Stomach (tissue), 4 donors: ENCODE measurements at regions not wholly inside any gene's neighbourhood (a gene's known extent, or its start where the extent isn't known, plus 50 kb on each side); places are given as distances from the start of the nearest gene placed in this dataset.

Experiments used
- CTCF ChIP-seq, 7 experiments: fragments of 450-650 bp in 4 of 7; fragments of 200-600 bp in 3 of 7; sonication (generic) in 3 of 7; IDR thresholded peaks; one replicate each; pipeline ENCODE4 v1.5.1; 2016 to 2019; ENCODE audit warnings: antibody characterized with exemption in 7 of 7, control low read depth in 2 of 7, mild to moderate bottlenecking in 1 of 7
- POLR2A ChIP-seq, 4 donors: fragments of 450-650 bp; IDR thresholded peaks; one replicate each; pipeline ENCODE4 v1.6.1; 2016; ENCODE audit warnings: antibody characterized with exemption in 4 of 4, control low read depth in 2 of 4, mild to moderate bottlenecking in 1 of 4, moderate library complexity in 1 of 4
- POLR2AphosphoS5 ChIP-seq, 3 donors: sonication (generic); formaldehyde crosslinking; IDR thresholded peaks; one replicate each; pipeline ENCODE4 v1.6.1; 2016; ENCODE audit warnings: antibody characterized with exemption in 3 of 3

- TF ChIP-seq CTCF (IDR thresholded peaks at IDR 0.05) (no peak), POLR2A (IDR thresholded peaks at IDR 0.05) (no peak), POLR2AphosphoS5 (IDR thresholded peaks at IDR 0.05) (no peak)
These were observed 273.0 kb upstream of the PREP start for GRCh38 chr6:105675715-105676397.
